NCI-H69 (cell line): ENCODE measurements at regions not wholly inside any gene's neighbourhood (a gene's known extent, or its start where the extent isn't known, plus 50 kb on each side); places are given as distances from the start of the nearest gene placed in this dataset.
"Not testable (repeated sequence)": the region's sequence is repeated elsewhere in the genome, so short reads cannot be mapped to it uniquely, and the experiment has no call there.

ENCODE experiments used
- DNase-seq: peaks from one replicate; lab custom pipeline; 2025; lab: John Stamatoyannopoulos, UW

- DNase-seq: no peak
These were observed 201.5 kb downstream of the RGS3 start for GRCh38 chr9:113665064-113665463.

GRCh38 chr9:113665756-113666155 lies 202.2 kb downstream of the RGS3 start:
- no peak for DNase-seq

- no peak for DNase-seq
These were observed 204.5 kb downstream of the RGS3 start for GRCh38 chr9:113668061-113668460.

- no peak for DNase-seq
These were observed 206.1 kb downstream of the RGS3 start for GRCh38 chr9:113669522-113670115.

- peak; percentile 83 for DNase-seq
These were observed 202.4 kb upstream of the ZNF618 start for GRCh38 chr9:113673726-113674125.

GRCh38 chr9:113674436-113674835 lies 201.7 kb upstream of the ZNF618 start:
- DNase-seq: no peak

GRCh38 chr9:113675475-113675941 lies 200.6 kb upstream of the ZNF618 start:
- DNase-seq: no peak

GRCh38 chr9:113677057-113677456 lies 199.1 kb upstream of the ZNF618 start:
- no peak for DNase-seq

GRCh38 chr9:113677569-113677968 lies 198.5 kb upstream of the ZNF618 start:
- no peak for DNase-seq

GRCh38 chr9:113678119-113678858 lies 197.8 kb upstream of the ZNF618 start:
- no peak for DNase-seq

GRCh38 chr9:113678859-113679256 lies 197.3 kb upstream of the ZNF618 start:
- DNase-seq: no peak

GRCh38 chr9:113682297-113682771 lies 193.8 kb upstream of the ZNF618 start:
- DNase-seq: peak; percentile 72

GRCh38 chr9:113685636-113686035 lies 190.5 kb upstream of the ZNF618 start:
- DNase-seq: not testable (repeated sequence)

GRCh38 chr9:113687107-113687679 lies 188.9 kb upstream of the ZNF618 start:
- DNase-seq: no peak

GRCh38 chr9:113687680-113688371 lies 188.3 kb upstream of the ZNF618 start:
- DNase-seq: no peak

- no peak for DNase-seq
These were observed 185.9 kb upstream of the ZNF618 start for GRCh38 chr9:113690055-113690740.

- DNase-seq: no peak
These were observed 183.9 kb upstream of the ZNF618 start for GRCh38 chr9:113692256-113692655.

GRCh38 chr9:113694912-113695311 lies 181.2 kb upstream of the ZNF618 start:
- no peak for DNase-seq

GRCh38 chr9:113695440-113695851 lies 180.7 kb upstream of the ZNF618 start:
- DNase-seq: no peak

GRCh38 chr9:113695901-113696300 lies 180.2 kb upstream of the ZNF618 start:
- DNase-seq: no peak

GRCh38 chr9:113701774-113702755 lies 174.0 kb upstream of the ZNF618 start:
- DNase-seq: no peak
